Panc1 (cell line): ENCODE measurements at regions not wholly inside any gene's neighbourhood (a gene's known extent, or its start where the extent isn't known, plus 50 kb on each side); places are given as distances from the start of the nearest gene placed in this dataset.

ENCODE experiments used
- ATAC-seq: fragments of 200-7000 bp; cut with Tn5 transposase; 2 replicates; pipeline ENCODE4 v1.9.1; 2020; ENCODE audit warnings: mild to moderate bottlenecking, moderate library complexity
- BruUV-seq: library from RNA; stranded (reverse); fragments of 400-500 nt; replicated peaks from 2 replicates; lab custom pipeline; 2021; lab: Mats Ljungman, UMichigan
- CTCF ChIA-PET: fragments of 300-600 bp; sonication (Branson Sonifier 250); formaldehyde crosslinking; loops from one replicate; lab custom pipeline; 2022; ENCODE audit warnings: antibody characterized with exemption; lab: Charles Lee
- POLR2A ChIA-PET: fragments of 300-600 bp; sonication (Branson Sonifier 250); formaldehyde crosslinking; loops from one replicate; lab custom pipeline; 2022; ENCODE audit warnings: antibody characterized with exemption; lab: Charles Lee
- DNase-seq: peaks from one replicate; pipeline ENCODE4 v3.0.0-alpha.2; 2010; ENCODE audit warnings: low read depth, low spot score
- H3K27ac ChIP-seq: 2 replicates; pipeline ENCODE4 v1.5.1; 2011; ENCODE audit warnings: mild to moderate bottlenecking, low read length, inconsistent platforms
- H3K27me3 ChIP-seq: fragments of 200-500 bp; sonication (Bioruptor generic); 2 replicates; pipeline ENCODE4 v1.6.0; 2014; ENCODE audit warnings: low read length, inconsistent platforms; ENCODE audit not compliant: control insufficient read depth, insufficient read depth
- H3K36me3 ChIP-seq: fragments of 200-500 bp; sonication (Bioruptor generic); 2 replicates; pipeline ENCODE4 v1.5.1; 2014; ENCODE audit warnings: inconsistent platforms, mild to moderate bottlenecking, low read length, moderate library complexity; ENCODE audit not compliant: control insufficient read depth, insufficient read depth
- H3K4me1 ChIP-seq: 2 replicates; pipeline ENCODE4 v1.5.1; 2011; ENCODE audit warnings: inconsistent platforms, mild to moderate bottlenecking, low read length, moderate library complexity; ENCODE audit not compliant: control insufficient read depth, insufficient read depth
- H3K4me3 ChIP-seq, 2 experiments: 2 replicates each; pipeline ENCODE4 v1.5.1; 2011 to 2012; ENCODE audit warnings: low read depth in 2 of 2, low read length in 2 of 2, mild to moderate bottlenecking in 2 of 2, inconsistent platforms in 1 of 2, moderate library complexity in 1 of 2
- H3K9me3 ChIP-seq: fragments of 200-500 bp; sonication (Bioruptor generic); 2 replicates; pipeline ENCODE4 v1.5.1; 2014; ENCODE audit warnings: low read depth, mild to moderate bottlenecking, inconsistent platforms, low read length, moderate library complexity; ENCODE audit not compliant: control insufficient read depth, insufficient read depth
- CTCF ChIP-seq: fragments of 450-650 bp; IDR thresholded peaks from 2 replicates; pipeline ENCODE4 v1.5.1; 2017; ENCODE audit warnings: mild to moderate bottlenecking
- POLR2AphosphoS5 ChIP-seq: IDR thresholded peaks from 2 replicates; pipeline ENCODE4 v1.6.1; 2012; ENCODE audit warnings: mild to moderate bottlenecking, low read depth, low read length, moderate library complexity
- SIN3A ChIP-seq: IDR thresholded peaks from 2 replicates; pipeline ENCODE4 v1.6.1; 2012; ENCODE audit warnings: low read depth, mild to moderate bottlenecking, low read length, moderate library complexity, borderline replicate concordance; ENCODE audit not compliant: insufficient read depth
- TCF7L2 ChIP-seq: IDR thresholded peaks from 2 replicates; pipeline ENCODE4 v1.6.1; 2011; ENCODE audit warnings: mild to moderate bottlenecking, low read depth, low read length, inconsistent platforms
- in situ Hi-C: cut with HindIII; loops from 2 replicates; pipeline ENCODE4 v1.10.0; 2016; ENCODE audit warnings: low sequenced_read_pairs, low pct_unique_long_range_greater_than_20kb
- intact Hi-C: fragments of 100-400 bp; cut with micrococcal nuclease; formaldehyde crosslinking; loops from one replicate; pipeline ENCODE4 v1.10.0; 2022; ENCODE audit not compliant: unreplicated experiment
- TF ChIP-seq, protein P1 (sequence below), 2 experiments: IDR thresholded peaks; 2 replicates each; pipeline ENCODE4 v1.6.1; 2011 to 2012; ENCODE audit warnings: low read depth in 2 of 2, control low read depth in 1 of 2, low read length in 1 of 2, mild to moderate bottlenecking in 1 of 2, moderate library complexity in 1 of 2; ENCODE audit not compliant: insufficient read depth in 1 of 2

DNA sequence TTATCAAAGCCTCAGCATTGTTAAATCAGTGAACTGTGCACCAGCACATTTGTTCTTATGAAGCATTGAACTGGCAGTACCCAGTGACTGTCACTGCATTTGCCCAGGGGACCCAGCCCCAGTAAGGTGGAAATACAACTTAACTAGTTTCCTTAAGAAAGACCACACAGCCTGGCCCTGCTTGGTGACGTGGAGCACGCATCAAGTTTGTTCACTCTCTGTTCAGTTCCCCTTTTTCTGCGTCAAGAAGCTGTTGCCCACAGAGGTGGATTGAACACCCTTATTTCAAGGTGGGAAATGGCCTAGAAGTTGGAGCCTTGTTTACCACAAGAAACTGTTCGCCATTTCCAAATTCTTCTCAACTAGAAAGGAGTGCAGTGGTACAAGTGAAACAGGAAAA lies 69.9 kb upstream of the AGBL1 start:
- Histone ChIP-seq H3K27me3 (0 out of 2 replicates have a peak, but pooled peaks cover 2% of the 10 kb centered on the region), H3K36me3 (no peaks in the 10 kb centered on the region), H3K9me3 (no peaks in the 10 kb centered on the region), H3K27ac (no peak overlapping the region), H3K4me3 (no peak overlapping the region), H3K4me1 (no peaks in the 10 kb centered on the region)
- in situ Hi-C loops (no loop called here), intact Hi-C loops (no loop called here)
- DNase-seq, result no peak
- ChIA-PET POLR2A (no interaction called here), CTCF (no interaction called here)
- BruUV-seq, result no TSS peak
- ATAC-seq, result no peak
- TF ChIP-seq, protein P1, sequence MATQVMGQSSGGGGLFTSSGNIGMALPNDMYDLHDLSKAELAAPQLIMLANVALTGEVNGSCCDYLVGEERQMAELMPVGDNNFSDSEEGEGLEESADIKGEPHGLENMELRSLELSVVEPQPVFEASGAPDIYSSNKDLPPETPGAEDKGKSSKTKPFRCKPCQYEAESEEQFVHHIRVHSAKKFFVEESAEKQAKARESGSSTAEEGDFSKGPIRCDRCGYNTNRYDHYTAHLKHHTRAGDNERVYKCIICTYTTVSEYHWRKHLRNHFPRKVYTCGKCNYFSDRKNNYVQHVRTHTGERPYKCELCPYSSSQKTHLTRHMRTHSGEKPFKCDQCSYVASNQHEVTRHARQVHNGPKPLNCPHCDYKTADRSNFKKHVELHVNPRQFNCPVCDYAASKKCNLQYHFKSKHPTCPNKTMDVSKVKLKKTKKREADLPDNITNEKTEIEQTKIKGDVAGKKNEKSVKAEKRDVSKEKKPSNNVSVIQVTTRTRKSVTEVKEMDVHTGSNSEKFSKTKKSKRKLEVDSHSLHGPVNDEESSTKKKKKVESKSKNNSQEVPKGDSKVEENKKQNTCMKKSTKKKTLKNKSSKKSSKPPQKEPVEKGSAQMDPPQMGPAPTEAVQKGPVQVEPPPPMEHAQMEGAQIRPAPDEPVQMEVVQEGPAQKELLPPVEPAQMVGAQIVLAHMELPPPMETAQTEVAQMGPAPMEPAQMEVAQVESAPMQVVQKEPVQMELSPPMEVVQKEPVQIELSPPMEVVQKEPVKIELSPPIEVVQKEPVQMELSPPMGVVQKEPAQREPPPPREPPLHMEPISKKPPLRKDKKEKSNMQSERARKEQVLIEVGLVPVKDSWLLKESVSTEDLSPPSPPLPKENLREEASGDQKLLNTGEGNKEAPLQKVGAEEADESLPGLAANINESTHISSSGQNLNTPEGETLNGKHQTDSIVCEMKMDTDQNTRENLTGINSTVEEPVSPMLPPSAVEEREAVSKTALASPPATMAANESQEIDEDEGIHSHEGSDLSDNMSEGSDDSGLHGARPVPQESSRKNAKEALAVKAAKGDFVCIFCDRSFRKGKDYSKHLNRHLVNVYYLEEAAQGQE (IDR thresholded peaks at IDR 0.05; ENCODE audit: insufficient read depth in 1 of 2, low read depth in 2 of 2, low read length in 1 of 2), result no peak
- TF ChIP-seq TCF7L2 (no peak), CTCF (no peak), SIN3A (no peak), POLR2AphosphoS5 (no peak)

GRCh38 chr15:86010398-86010797 lies 69.3 kb upstream of the AGBL1 start:
- Histone ChIP-seq H3K36me3 (no peaks in the 10 kb centered on the region), H3K9me3 (no peaks in the 10 kb centered on the region), H3K27ac (no peak overlapping the region), H3K27me3 (0 out of 2 replicates have a peak, but pooled peaks cover 2% of the 10 kb centered on the region), H3K4me3 (no peak overlapping the region), H3K4me1 (no peaks in the 10 kb centered on the region)
- ChIA-PET CTCF (no interaction called here), POLR2A (no interaction called here)
- TF ChIP-seq POLR2AphosphoS5 (no peak), SIN3A (no peak), TCF7L2 (no peak), CTCF (no peak)
- TF ChIP-seq, protein P1 (IDR thresholded peaks at IDR 0.05; ENCODE audit: insufficient read depth in 1 of 2, low read depth in 2 of 2, low read length in 1 of 2), result no peak
- no TSS peak for BruUV-seq
- ATAC-seq (no peak), DNase-seq (no peak)
- in situ Hi-C loops (no loop called here), intact Hi-C loops (no loop called here)
